ENCODE measurements at regions not wholly inside any gene's neighbourhood (a gene's known extent, or its start where the extent isn't known, plus 50 kb on each side); places are given as distances from the start of the nearest gene placed in this dataset.

DNA sequence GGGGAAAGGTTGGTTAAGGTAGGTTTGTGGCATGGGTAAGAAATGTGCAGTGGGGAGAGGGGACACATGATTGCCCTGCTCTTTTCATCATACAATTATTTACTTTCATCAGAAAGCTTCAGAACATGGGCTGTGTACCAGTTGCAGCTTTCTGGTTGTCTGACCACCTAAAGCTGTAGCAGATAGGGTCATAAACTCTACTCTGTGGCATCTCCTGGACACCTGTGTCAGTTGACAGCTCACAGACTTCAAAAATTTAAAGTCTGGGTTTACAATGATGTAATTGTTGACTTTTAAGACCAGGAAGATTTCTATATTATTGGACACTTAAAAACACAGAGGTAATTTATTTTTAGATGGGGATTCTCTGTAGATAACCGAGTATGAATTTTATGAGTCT, 222.7 kb upstream of the PRR16 start:
- in situ Hi-C loops (cut with HindIII; ENCODE audit: extremely low pct_ligation_motif_present, low pct_unique_long_range_greater_than_20kb) = no loop called here
- Histone ChIP-seq H3K9ac (ENCODE audit: insufficient read depth, low read depth, low read length) (no peak overlapping the region), H3K4me1 (ENCODE audit: insufficient read depth, low read length) (no peaks in the 10 kb centered on the region), H4K20me1 (ENCODE audit: insufficient read depth, low read length) (no peaks in the 10 kb centered on the region), H2AFZ (ENCODE audit: low read length) (no peak overlapping the region), H3K79me2 (ENCODE audit: insufficient read depth, low read length) (no peaks in the 10 kb centered on the region), H3K27me3 (ENCODE audit: control insufficient read depth in 1 of 2, insufficient read depth in 2 of 2, low read length in 2 of 2) (no peaks in the 10 kb centered on the region), H3K36me3 (replicated peaks in 1 of 2; ENCODE audit: control insufficient read depth in 1 of 2, insufficient read depth in 2 of 2, low read length in 2 of 2) (no peaks in the 10 kb centered on the region), H3K27ac (ENCODE audit: extremely low read length, insufficient read depth, low read length) (no peak overlapping the region), H3K4me3 (replicated peaks in 1 of 3; ENCODE audit: insufficient read depth in 1 of 3, low read depth in 2 of 3, low read length in 3 of 3) (no peak overlapping the region), H3K9me3 (ENCODE audit: low read length) (no peaks in the 10 kb centered on the region), H3K4me2 (ENCODE audit: low read depth, low read length) (no peak overlapping the region)
- ChIA-PET POLR2A (no interaction called here), CTCF (ENCODE audit: low intra/inter-chr PET ratio, low total read pairs) (no interaction called here)
- intact Hi-C loops (cut with micrococcal nuclease; ENCODE audit: unreplicated experiment) = no loop called here
- FAIRE-seq = no peak
- 0% methylated on average over 1 of the region's 1 CpG for WGBS (ENCODE audit: low lambda C conversion rate)
- DNase-seq (ENCODE audit: low spot score) = no peak
- ATAC-seq = no peak
- TF ChIP-seq ZNF550 (CRISPR knock-in tag; IDR thresholded peaks at IDR 0.05; ENCODE audit: borderline replicate concordance) (no peak), PHF20 (CRISPR knock-in tag; IDR thresholded peaks at IDR 0.05) (no peak), ATF5 (CRISPR knock-in tag; IDR thresholded peaks at IDR 0.05; ENCODE audit: low read depth) (no peak), ZNF558 (CRISPR knock-in tag; IDR thresholded peaks at IDR 0.05; ENCODE audit: borderline replicate concordance) (no peak), HNF4G (IDR thresholded peaks at IDR 0.05; ENCODE audit: borderline replicate concordance, low read depth, low read length) (no peak), HNF4G (CRISPR knock-in tag; IDR thresholded peaks at IDR 0.05; ENCODE audit: borderline replicate concordance, low read depth) (no peak)
- TF ChIP-seq, protein P1, sequence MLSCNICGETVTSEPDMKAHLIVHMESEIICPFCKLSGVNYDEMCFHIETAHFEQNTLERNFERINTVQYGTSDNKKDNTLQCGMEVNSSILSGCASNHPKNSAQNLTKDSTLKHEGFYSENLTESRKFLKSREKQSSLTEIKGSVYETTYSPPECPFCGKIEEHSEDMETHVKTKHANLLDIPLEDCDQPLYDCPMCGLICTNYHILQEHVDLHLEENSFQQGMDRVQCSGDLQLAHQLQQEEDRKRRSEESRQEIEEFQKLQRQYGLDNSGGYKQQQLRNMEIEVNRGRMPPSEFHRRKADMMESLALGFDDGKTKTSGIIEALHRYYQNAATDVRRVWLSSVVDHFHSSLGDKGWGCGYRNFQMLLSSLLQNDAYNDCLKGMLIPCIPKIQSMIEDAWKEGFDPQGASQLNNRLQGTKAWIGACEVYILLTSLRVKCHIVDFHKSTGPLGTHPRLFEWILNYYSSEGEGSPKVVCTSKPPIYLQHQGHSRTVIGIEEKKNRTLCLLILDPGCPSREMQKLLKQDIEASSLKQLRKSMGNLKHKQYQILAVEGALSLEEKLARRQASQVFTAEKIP (CRISPR knock-in tag; IDR thresholded peaks at IDR 0.05; ENCODE audit: borderline replicate concordance) = no peak
- BruUV-seq (replicated peaks) = no TSS peak

GRCh38 chr5:120251898-120252297, 212.2 kb upstream of the PRR16 start:
- H3K4me3 ChIP-seq (replicated peaks in 1 of 3; ENCODE audit: insufficient read depth in 1 of 3, low read depth in 2 of 3, low read length in 3 of 3) = no peak overlapping the region
- no peaks in the 10 kb centered on the region for H4K20me1 ChIP-seq (ENCODE audit: insufficient read depth, low read length)
- no peaks in the 10 kb centered on the region for H3K27me3 ChIP-seq (ENCODE audit: control insufficient read depth in 1 of 2, insufficient read depth in 2 of 2, low read length in 2 of 2)
- no TSS peak for BruUV-seq (replicated peaks)
- WGBS (ENCODE audit: low lambda C conversion rate) = 0% methylated on average over 3 of the region's 3 CpGs
- no peaks in the 10 kb centered on the region for H3K36me3 ChIP-seq (replicated peaks in 1 of 2; ENCODE audit: control insufficient read depth in 1 of 2, insufficient read depth in 2 of 2, low read length in 2 of 2)
- no peaks in the 10 kb centered on the region for H3K4me1 ChIP-seq (ENCODE audit: insufficient read depth, low read length)
- H2AFZ ChIP-seq (ENCODE audit: low read length) = no peak overlapping the region
- H3K9ac ChIP-seq (ENCODE audit: insufficient read depth, low read depth, low read length) = no peak overlapping the region
- TF ChIP-seq, protein P2, sequence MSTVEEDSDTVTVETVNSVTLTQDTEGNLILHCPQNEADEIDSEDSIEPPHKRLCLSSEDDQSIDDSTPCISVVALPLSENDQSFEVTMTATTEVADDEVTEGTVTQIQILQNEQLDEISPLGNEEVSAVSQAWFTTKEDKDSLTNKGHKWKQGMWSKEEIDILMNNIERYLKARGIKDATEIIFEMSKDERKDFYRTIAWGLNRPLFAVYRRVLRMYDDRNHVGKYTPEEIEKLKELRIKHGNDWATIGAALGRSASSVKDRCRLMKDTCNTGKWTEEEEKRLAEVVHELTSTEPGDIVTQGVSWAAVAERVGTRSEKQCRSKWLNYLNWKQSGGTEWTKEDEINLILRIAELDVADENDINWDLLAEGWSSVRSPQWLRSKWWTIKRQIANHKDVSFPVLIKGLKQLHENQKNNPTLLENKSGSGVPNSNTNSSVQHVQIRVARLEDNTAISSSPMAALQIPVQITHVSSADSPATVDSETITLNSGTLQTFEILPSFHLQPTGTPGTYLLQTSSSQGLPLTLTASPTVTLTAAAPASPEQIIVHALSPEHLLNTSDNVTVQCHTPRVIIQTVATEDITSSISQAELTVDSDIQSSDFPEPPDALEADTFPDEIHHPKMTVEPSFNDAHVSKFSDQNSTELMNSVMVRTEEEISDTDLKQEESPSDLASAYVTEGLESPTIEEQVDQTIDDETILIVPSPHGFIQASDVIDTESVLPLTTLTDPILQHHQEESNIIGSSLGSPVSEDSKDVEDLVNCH (CRISPR knock-in tag; IDR thresholded peaks at IDR 0.05) = no peak
- TF ChIP-seq PREB (CRISPR knock-in tag; IDR thresholded peaks at IDR 0.05) = no peak
- DNase-seq (ENCODE audit: low spot score) (no peak), FAIRE-seq (no peak), ATAC-seq (no peak)
- in situ Hi-C loops (cut with HindIII; ENCODE audit: extremely low pct_ligation_motif_present, low pct_unique_long_range_greater_than_20kb) = no loop called here
- H3K27ac ChIP-seq (ENCODE audit: extremely low read length, insufficient read depth, low read length) = no peak overlapping the region
- intact Hi-C loops (cut with micrococcal nuclease; ENCODE audit: unreplicated experiment) = no loop called here
- H3K9me3 ChIP-seq (ENCODE audit: low read length) = no peaks in the 10 kb centered on the region
- H3K4me2 ChIP-seq (ENCODE audit: low read depth, low read length) = no peak overlapping the region
- no peaks in the 10 kb centered on the region for H3K79me2 ChIP-seq (ENCODE audit: insufficient read depth, low read length)
- POLR2A ChIA-PET = no interaction called here
- CTCF ChIA-PET (ENCODE audit: low intra/inter-chr PET ratio, low total read pairs) = no interaction called here

Measured in HepG2 (cell line).